ENCODE measurements at regions not wholly inside any gene's neighbourhood (a gene's known extent, or its start where the extent isn't known, plus 50 kb on each side); places are given as distances from the start of the nearest gene placed in this dataset.
A peak's percentile ranks its signal among the peaks of the same experiment; 100 is the strongest.

DNA sequence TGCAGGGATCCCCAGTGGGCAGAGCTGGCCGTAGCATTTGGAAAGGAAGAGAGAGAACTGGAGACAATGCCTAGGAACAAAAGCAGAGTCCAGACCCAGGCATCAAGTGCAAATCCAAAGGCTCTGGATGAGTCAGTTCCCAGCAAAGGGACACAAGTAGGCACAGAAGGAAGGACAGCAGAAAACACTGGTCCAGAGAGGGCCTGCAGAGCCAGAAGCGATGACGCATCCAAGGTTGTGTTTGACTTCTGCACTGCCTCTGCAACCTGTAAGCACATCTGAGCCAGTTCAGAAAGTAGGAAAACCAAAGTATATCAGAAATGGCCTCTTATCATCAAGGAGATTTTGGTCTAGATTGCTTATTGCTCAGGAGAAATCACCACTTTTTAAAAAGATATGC lies 604.5 kb downstream of the FGF9 start:
- Mint-ChIP-seq H3K4me3 (no peak overlapping the region), H3K9me3 (no peaks in the 10 kb centered on the region), H3K4me1 (peaks cover 11% of the 10 kb centered on the region), H3K36me3 (ENCODE audit: low read depth) (no peaks in the 10 kb centered on the region), H3K27me3 (no peaks in the 10 kb centered on the region), H3K27ac (no peak overlapping the region)
- no peak for ATAC-seq (replicated peaks)

DNA sequence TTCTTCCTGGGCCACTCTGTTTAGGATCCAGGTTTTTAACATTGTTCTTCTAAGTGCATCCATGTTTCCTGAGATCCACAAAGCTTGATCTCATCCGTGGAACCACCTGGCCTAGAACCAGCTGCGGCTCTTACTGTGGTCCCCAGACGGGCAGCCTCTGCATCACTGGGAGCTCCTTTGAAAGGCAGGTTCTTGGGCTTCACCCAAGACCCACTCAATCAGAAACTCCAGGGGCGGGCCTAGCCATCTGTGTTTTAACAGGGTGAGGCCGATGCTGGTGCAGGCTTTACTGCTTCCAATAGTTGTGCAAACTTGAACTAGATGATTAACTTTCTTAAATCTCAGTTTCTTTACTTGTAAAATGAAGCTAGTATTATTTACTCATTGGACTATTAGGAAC lies 605.7 kb downstream of the FGF9 start:
- Mint-ChIP-seq H3K4me3 (no peak overlapping the region), H3K9me3 (no peaks in the 10 kb centered on the region), H3K4me1 (peaks cover 11% of the 10 kb centered on the region), H3K36me3 (ENCODE audit: low read depth) (no peaks in the 10 kb centered on the region), H3K27me3 (no peaks in the 10 kb centered on the region), H3K27ac (peak overlapping the region; percentile 16)
- ATAC-seq (replicated peaks), result no peak

DNA sequence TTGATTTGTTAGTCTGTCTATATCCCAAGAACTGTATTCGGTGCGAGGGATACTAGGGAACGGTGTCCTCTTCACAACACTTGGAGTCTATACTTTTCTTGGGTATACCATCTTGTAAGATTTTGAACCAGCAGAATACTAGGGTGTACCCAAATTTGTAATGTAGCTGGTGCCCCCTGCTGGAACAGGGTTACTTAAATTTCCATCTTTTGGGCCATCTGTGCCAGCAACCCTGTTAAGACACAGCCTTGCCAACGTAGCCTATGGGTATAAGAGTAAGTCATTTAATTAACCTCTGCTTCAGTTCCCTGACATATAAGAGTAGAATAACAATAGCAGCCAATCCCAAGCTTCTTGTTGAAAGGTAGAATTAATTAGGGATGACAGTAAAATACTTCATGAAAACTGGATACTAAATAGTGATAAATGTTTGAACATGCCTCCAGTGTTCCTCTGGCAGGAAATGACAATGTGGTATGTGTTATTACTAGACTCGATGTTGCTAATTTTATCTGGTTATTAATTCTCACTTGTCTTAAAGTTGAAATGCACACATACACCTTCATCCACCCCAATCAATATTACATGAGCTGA lies 607.6 kb downstream of the FGF9 start:
- no peaks in the 10 kb centered on the region for H3K9me3 Mint-ChIP-seq

DNA sequence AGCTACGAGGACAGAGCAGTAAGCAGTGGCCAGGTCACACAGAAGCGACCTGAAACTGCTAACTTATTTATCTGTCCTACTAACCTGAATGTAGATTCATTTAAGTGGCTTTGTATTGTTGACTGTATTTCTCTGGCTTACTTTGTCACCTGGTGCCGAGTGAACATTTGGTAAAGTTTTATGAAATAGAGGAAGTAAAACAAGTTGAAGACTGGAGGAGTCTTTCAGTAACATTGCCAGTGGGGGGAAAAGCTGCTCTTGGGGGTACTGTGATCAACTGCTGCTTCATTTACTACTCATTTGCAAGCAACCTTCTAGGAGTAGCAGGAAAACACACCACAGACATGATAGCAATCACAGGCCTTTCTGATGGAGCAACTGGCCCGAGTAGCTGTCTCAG lies 615.0 kb downstream of the FGF9 start:
- H3K9me3 Mint-ChIP-seq, result no peaks in the 10 kb centered on the region
- H3K4me1 Mint-ChIP-seq, result no peaks in the 10 kb centered on the region
- H3K4me3 Mint-ChIP-seq, result no peak overlapping the region
- no peaks in the 10 kb centered on the region for H3K36me3 Mint-ChIP-seq (ENCODE audit: low read depth)
- no peak for ATAC-seq (replicated peaks)
- peaks cover 15% of the 10 kb centered on the region for H3K27me3 Mint-ChIP-seq
- H3K27ac Mint-ChIP-seq, result no peak overlapping the region

More for the DNA sequence above, 607.6 kb downstream of the FGF9 start:
- peak; percentile 72 for ATAC-seq (replicated peaks)
- H3K27me3 Mint-ChIP-seq, result no peaks in the 10 kb centered on the region
- H3K36me3 Mint-ChIP-seq (ENCODE audit: low read depth), result no peaks in the 10 kb centered on the region
- peaks cover 6% of the 10 kb centered on the region for H3K4me1 Mint-ChIP-seq
- H3K4me3 Mint-ChIP-seq, result no peak overlapping the region
- peak overlapping the region; percentile 44 for H3K27ac Mint-ChIP-seq

DNA sequence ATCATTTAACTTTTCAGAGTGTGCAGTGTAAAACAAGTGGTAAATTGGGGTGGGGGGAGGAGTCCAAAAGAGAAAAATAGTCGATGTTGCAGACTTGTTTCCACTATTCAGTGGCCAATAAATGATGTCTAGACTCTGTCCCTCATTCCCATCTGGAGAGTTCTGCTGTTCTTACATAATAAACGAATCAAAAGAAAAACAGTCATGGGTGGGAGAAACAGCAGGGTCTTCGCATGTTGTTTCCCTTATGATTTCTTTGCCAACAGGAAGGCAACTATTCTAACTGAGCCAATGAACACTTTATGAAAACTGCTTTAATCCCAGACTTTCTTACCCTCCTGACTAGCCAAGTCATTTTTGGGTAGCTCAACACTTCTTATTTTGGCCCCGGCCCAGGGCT lies 615.5 kb downstream of the FGF9 start:
- Mint-ChIP-seq H3K4me1 (no peaks in the 10 kb centered on the region), H3K27me3 (peaks cover 15% of the 10 kb centered on the region), H3K36me3 (ENCODE audit: low read depth) (no peaks in the 10 kb centered on the region), H3K9me3 (no peaks in the 10 kb centered on the region), H3K4me3 (no peak overlapping the region), H3K27ac (no peak overlapping the region)
- ATAC-seq (replicated peaks), result no peak

DNA sequence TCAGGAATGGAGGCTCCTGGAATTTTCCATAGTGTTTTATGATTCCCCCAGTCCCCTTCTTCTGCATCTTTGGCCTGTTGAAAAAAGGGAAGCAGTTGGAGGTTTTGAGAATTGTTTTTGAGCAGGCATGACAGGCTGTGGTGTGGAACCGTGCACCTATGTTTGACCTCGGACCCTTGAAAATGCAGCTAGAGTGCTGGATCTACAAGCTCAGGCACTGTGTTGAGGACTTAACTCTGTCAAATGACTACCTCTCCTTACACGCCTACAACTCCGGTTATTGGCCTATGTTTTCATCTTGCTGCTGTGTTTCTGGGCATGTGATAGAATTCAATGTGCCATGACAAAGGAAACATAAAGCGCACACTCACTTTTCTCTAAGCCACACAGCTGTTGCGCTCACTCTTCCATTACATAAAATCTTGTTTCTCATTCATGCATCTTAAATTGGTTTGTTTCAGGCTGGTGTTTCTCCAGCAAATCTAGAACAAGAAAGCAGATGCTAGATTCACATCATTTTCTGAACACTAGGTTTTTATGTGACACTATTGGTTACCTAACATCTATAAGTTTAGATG lies 616.6 kb downstream of the FGF9 start:
- no peaks in the 10 kb centered on the region for H3K4me1 Mint-ChIP-seq
- peaks cover 15% of the 10 kb centered on the region for H3K27me3 Mint-ChIP-seq
- no peaks in the 10 kb centered on the region for H3K9me3 Mint-ChIP-seq
- no peaks in the 10 kb centered on the region for H3K36me3 Mint-ChIP-seq (ENCODE audit: low read depth)
- no peak overlapping the region for H3K27ac Mint-ChIP-seq
- no peak for ATAC-seq (replicated peaks)
- no peak overlapping the region for H3K4me3 Mint-ChIP-seq

DNA sequence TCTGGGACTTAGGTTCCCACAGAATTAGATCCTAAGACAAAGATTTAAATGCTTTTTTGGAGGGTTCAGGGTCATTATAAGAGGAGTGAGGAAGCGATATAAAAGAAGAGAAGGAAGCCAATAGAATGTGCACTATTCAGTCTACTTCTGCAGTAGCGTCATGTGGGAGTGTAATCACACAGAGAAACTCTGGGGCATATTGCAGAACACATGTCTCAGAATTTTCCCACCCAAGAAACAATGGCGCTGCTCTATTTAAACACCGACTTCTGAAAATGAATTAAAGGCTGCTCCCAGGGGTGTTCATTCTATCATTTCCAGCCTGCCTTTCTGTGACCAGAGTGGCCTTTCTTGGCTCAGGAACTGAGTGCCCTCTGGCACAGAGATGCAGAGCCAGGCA lies 617.6 kb downstream of the FGF9 start:
- ATAC-seq (replicated peaks), result no peak
- H3K4me3 Mint-ChIP-seq, result no peak overlapping the region
- H3K27ac Mint-ChIP-seq, result no peak overlapping the region
- no peaks in the 10 kb centered on the region for H3K36me3 Mint-ChIP-seq (ENCODE audit: low read depth)
- no peaks in the 10 kb centered on the region for H3K9me3 Mint-ChIP-seq
- H3K27me3 Mint-ChIP-seq, result peaks cover 15% of the 10 kb centered on the region
- H3K4me1 Mint-ChIP-seq, result no peaks in the 10 kb centered on the region

DNA sequence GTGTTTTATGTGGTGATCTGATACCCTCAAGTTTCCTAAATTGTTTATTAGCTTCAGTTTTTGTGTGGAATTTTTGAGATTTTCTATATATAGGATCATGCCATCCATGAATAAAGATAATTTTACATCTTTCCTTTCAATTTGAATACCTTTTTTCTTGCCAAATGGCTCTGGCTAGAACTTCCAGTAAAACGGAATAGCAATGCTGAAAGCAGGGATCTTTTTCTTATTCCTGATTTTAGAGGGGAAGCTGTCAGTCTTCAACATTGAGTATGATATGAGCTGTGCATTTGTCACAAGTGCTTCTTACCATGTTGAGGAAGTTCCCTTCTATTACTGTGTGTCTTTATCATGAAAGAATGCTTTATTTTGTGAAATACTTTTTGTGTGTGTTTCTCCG lies 618.8 kb downstream of the FGF9 start:
- no peaks in the 10 kb centered on the region for H3K9me3 Mint-ChIP-seq
- no peaks in the 10 kb centered on the region for H3K36me3 Mint-ChIP-seq (ENCODE audit: low read depth)
- H3K4me1 Mint-ChIP-seq, result no peaks in the 10 kb centered on the region
- peaks cover 15% of the 10 kb centered on the region for H3K27me3 Mint-ChIP-seq
- no peak overlapping the region for H3K4me3 Mint-ChIP-seq
- H3K27ac Mint-ChIP-seq, result no peak overlapping the region
- ATAC-seq (replicated peaks), result no peak

DNA sequence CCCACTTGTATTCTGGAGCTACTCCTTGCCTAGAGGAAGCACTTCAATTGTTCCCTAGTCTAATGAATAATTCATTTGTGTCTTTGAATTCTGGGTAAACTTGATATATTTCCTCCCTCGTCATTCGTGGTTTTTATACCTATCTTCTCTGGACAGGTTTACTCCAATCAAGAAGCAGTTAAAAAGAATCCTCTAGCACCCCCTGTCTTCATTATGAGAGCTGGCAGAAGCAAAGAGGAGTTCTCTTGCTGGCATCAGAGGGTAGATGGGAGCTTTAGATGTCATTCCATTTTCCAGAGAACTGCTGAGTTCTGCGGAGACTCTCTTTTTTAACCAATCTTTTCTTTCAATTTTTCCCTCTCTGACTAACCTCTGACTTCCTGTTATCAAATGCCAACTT lies 627.7 kb downstream of the FGF9 start:
- Mint-ChIP-seq H3K4me1 (no peaks in the 10 kb centered on the region), H3K27me3 (peaks cover under 1% of the 10 kb centered on the region), H3K9me3 (peaks cover 7% of the 10 kb centered on the region), H3K27ac (no peak overlapping the region), H3K4me3 (no peak overlapping the region), H3K36me3 (ENCODE audit: low read depth) (no peaks in the 10 kb centered on the region)
- no peak for ATAC-seq (replicated peaks)

DNA sequence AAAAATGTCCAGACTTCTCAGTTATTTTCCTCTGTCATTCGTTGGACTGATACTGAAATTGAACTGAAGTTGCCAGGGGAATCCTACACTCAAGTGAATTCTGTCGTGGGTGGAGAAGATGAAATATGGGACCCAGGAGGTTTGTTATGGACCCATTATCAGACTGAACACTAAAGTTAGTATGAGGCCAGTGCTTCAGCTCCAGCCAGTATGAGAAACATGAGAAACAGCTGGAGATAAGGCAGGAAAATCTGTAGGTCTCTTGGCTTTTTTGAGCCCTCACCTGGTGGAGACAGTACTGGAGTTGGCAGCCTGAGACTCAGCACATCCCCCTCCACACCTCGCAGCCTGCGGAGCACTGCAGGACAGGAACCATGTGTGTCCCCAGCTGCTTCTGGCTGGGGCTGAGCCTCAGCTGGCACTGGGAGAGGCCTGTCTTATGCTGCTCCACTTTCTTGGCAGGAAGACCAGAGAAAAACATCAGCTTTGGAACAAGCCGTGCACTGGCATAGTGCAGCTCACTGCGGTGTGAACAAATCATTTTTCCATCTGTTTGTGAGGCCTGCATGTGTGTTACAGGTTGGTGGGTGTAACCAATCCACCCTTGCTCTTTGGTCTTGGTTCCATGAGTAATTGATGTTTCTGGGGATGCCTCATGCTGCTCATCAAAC lies 641.0 kb downstream of the FGF9 start:
- no peak overlapping the region for H3K27ac Mint-ChIP-seq
- H3K4me1 Mint-ChIP-seq, result no peaks in the 10 kb centered on the region
- peak; percentile 51 for ATAC-seq (replicated peaks)
- H3K27me3 Mint-ChIP-seq, result no peaks in the 10 kb centered on the region
- no peak overlapping the region for H3K4me3 Mint-ChIP-seq
- H3K9me3 Mint-ChIP-seq, result no peaks in the 10 kb centered on the region
- no peaks in the 10 kb centered on the region for H3K36me3 Mint-ChIP-seq (ENCODE audit: low read depth)

DNA sequence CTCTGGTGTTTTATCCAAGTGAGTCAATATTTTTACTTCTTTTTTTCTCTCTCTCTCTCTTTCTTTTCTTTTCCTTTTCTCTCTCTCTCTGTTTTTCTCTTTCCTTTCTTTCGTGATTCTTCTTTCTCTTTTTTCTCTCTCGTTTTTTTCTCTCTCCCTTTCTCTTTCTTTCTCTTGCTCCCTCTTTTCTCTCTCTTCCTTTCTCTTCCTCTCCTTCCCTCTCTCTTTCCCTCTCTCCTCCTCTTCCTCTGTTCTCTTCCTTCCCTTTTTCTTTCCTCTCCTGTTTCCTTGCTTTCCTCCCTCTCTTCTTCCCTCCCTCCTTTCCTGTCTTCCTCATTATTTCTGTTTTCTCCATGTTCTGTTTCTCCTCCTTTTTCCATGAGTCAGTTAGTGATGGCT lies 641.5 kb downstream of the FGF9 start:
- Mint-ChIP-seq H3K4me3 (no peak overlapping the region), H3K9me3 (no peaks in the 10 kb centered on the region)

DNA sequence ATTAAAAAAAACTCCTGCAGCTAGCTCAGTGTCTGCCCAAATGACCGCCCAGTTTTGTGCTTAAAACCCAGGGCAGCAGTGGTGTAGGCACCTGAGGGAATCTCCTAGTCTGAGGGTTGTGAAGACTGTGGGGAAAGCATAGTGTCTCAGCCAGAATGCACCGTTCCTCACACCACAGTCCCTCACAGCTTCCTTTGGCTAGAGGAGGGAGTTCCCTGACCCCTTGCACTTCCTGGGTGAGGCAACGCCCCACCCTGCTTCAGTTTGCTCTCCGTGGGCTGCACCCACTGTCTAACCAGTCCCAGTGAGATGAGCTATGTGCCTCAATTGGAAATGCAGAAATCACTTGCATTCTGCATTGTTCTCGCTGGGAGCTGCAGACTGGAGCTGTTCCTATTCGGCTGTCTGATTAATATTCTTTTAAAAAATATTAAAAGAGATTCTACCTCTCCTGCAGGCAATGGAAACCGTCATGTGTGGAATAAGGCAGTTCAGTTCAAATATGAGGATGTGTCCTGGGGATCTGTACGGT lies 645.7 kb downstream of the FGF9 start:
- Mint-ChIP-seq H3K36me3 (ENCODE audit: low read depth) (no peaks in the 10 kb centered on the region), H3K9me3 (peaks cover 3% of the 10 kb centered on the region), H3K27ac (no peak overlapping the region), H3K4me3 (no peak overlapping the region), H3K4me1 (no peaks in the 10 kb centered on the region), H3K27me3 (peaks cover 7% of the 10 kb centered on the region)
- ATAC-seq (replicated peaks), result no peak

More for the DNA sequence above, 641.5 kb downstream of the FGF9 start:
- Mint-ChIP-seq H3K4me1 (no peaks in the 10 kb centered on the region), H3K27me3 (no peaks in the 10 kb centered on the region), H3K27ac (no peak overlapping the region), H3K36me3 (ENCODE audit: low read depth) (no peaks in the 10 kb centered on the region)
- no peak for ATAC-seq (replicated peaks)

DNA sequence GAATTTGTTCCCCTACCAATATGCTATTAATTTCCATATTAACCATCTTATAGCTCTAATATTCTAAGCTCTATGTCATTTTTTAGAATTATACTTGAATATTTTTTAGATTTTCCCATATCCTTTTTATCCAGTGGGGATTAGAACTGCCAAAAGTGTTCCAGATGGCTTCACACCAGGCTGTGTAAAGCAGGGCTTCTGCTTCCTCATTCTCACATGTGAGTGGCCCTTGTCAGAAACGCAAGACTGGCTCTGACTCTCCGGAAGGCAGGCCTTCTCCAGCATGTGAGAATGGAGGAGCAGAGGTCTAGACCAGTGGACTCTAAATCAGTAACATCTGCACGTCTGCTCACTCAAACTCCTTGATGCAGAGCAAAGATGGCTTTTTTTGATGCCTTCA lies 650.1 kb downstream of the FGF9 start:
- no peak overlapping the region for H3K4me3 Mint-ChIP-seq
- ATAC-seq (replicated peaks), result no peak
- no peaks in the 10 kb centered on the region for H3K36me3 Mint-ChIP-seq (ENCODE audit: low read depth)
- peaks cover 3% of the 10 kb centered on the region for H3K9me3 Mint-ChIP-seq
- H3K4me1 Mint-ChIP-seq, result no peaks in the 10 kb centered on the region
- no peak overlapping the region for H3K27ac Mint-ChIP-seq
- peaks cover 14% of the 10 kb centered on the region for H3K27me3 Mint-ChIP-seq

DNA sequence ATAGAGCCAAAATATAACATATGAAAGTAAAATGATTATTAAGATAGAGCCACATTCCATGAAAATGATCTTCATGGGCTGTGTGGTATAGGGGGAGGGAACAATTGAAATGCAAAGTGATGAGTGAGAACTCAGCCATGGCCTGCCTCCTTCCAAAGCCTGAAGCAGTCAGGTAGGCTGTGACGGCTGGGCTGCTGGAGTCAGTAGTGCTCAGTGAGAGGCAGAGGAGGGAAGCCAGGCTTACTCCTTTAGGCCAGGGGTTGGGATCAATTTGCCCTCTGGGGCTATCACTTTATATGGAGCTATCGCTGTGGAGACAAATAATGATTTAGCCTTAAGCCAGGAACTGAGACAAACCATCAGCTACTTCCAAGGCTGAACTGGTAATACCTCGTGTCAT lies 654.9 kb downstream of the FGF9 start:
- Mint-ChIP-seq H3K9me3 (no peaks in the 10 kb centered on the region), H3K27me3 (peaks cover 10% of the 10 kb centered on the region), H3K36me3 (ENCODE audit: low read depth) (no peaks in the 10 kb centered on the region), H3K4me1 (no peaks in the 10 kb centered on the region), H3K27ac (no peak overlapping the region), H3K4me3 (no peak overlapping the region)
- no peak for ATAC-seq (replicated peaks)

DNA sequence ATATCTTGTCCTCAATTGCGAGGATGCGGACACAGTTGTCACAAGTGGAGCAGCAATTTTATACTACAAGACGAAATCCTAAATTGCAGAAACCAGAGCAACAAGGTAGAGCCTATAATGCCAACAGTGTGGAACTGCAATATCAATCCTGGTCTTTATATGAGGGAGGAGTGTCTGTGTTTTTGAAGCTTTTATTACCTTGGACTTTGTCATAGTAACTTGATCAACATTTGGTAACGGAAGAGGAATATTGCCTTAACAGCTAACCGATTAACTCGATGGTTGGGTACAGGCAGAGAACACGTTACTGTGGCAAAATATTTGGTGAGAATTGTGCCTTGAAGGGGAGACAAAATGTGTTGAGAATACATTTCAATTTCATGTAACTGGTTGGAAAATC lies 661.5 kb downstream of the FGF9 start:
- Mint-ChIP-seq H3K27ac (no peak overlapping the region), H3K4me1 (no peaks in the 10 kb centered on the region), H3K36me3 (ENCODE audit: low read depth) (no peaks in the 10 kb centered on the region), H3K27me3 (no peaks in the 10 kb centered on the region), H3K4me3 (no peak overlapping the region), H3K9me3 (peaks cover 5% of the 10 kb centered on the region)
- no peak for ATAC-seq (replicated peaks)
